ENCODE measurements at regions not wholly inside any gene's neighbourhood (a gene's known extent, or its start where the extent isn't known, plus 50 kb on each side); places are given as distances from the start of the nearest gene placed in this dataset.
A peak's percentile ranks its signal among the peaks of the same experiment; 100 is the strongest.

DNA sequence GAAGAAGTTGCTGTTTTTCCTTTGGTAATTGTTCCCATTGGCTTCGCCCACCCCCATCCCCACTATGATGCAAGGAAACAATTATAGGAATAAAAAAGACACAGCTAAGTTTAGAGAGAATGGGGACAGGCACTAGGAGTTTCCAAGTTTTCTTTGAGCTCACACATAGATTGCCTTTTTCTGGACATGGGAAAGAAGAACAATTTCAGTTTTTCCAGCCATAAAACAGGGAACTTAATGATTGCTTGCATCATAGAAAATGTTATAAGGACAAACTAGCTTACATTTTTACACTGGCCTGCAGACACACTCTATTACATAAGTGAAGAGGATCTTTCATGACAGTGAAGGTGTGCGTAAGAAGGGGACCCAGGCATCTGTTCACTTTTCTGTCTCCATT, 142.3 kb upstream of the ZFHX3 start:
- no peak overlapping the region for H2BK5ac ChIP-seq (ENCODE audit: low read depth, low read length, poor library complexity)
- no peak overlapping the region for H4K12ac ChIP-seq (ENCODE audit: low read depth, low read length)
- no peak overlapping the region for H2BK120ac ChIP-seq (ENCODE audit: insufficient read depth, low read length, poor library complexity)
- no peak overlapping the region for H3K4me2 ChIP-seq (ENCODE audit: low read length)
- peaks cover 0 to 2% of the 10 kb centered on the region in 2 experiments for H3K4me1 ChIP-seq (ENCODE audit: control insufficient read depth in 1 of 2, insufficient read depth in 2 of 2, low read length in 2 of 2)
- WGBS (ENCODE audit: extremely low coverage, insufficient coverage, insufficient read length) = no CpG with 5 or more reads among the region's 2 CpGs
- no peaks in the 10 kb centered on the region for H3K27me3 ChIP-seq (ENCODE audit: insufficient read depth, low read length)
- no peak overlapping the region for H4K8ac ChIP-seq (ENCODE audit: low read depth, low read length)
- H3K23ac ChIP-seq (ENCODE audit: low read length) = no peak overlapping the region
- no peak for DNase-seq
- no peak overlapping the region for H3K18ac ChIP-seq (ENCODE audit: low read length)
- no peaks in the 10 kb centered on the region for H3K36me3 ChIP-seq (ENCODE audit: control insufficient read depth in 1 of 2, insufficient read depth in 2 of 2, low read length in 2 of 2)
- H2AK5ac ChIP-seq (ENCODE audit: low read length) = no peak overlapping the region
- no peak overlapping the region for H3K4ac ChIP-seq (ENCODE audit: low read depth, low read length)
- no peak overlapping the region for H2AFZ ChIP-seq (ENCODE audit: insufficient read depth, low read length, poor library complexity)
- H3K79me1 ChIP-seq (ENCODE audit: low read length) = no peaks in the 10 kb centered on the region
- H3K14ac ChIP-seq (ENCODE audit: low read length) = no peak overlapping the region
- H4K91ac ChIP-seq (ENCODE audit: low read depth, low read length) = no peak overlapping the region
- no peak overlapping the region for H2BK12ac ChIP-seq (ENCODE audit: low read length)
- no peak overlapping the region for H3K9ac ChIP-seq (ENCODE audit: low read length)
- no peaks in the 10 kb centered on the region for H3K79me2 ChIP-seq (ENCODE audit: control insufficient read depth, insufficient read depth, low read length, poor library complexity)
- no peak overlapping the region for H3K4me3 ChIP-seq (ENCODE audit: low read depth, low read length)
- no peak overlapping the region for H3K27ac ChIP-seq (ENCODE audit: low read depth, low read length)
- H3K9me3 ChIP-seq (ENCODE audit: insufficient read depth, low read depth, low read length) = peaks cover 2% of the 10 kb centered on the region

DNA sequence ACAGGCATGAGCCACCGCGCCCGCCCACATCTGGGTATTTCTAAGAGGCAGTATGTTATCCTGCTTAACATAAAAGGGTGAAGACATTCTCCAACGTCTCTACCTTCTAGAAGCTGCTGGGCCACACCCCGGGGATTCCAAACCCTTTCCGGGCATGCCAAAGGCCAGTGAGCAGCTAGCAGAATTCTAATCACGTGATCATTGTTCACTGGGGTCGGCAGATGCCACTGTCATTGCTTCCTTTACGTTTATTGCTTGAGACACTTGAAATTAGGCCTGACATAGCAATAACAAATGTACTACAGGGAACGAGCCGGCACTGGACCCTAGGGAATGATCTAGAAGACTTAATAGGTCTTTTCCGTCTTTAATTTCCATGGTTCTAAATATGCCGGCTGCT, 141.2 kb upstream of the ZFHX3 start:
- Histone ChIP-seq H3K18ac (ENCODE audit: low read length) (no peak overlapping the region), H4K12ac (ENCODE audit: low read depth, low read length) (no peak overlapping the region), H3K27ac (ENCODE audit: low read depth, low read length) (no peak overlapping the region), H2BK120ac (ENCODE audit: insufficient read depth, low read length, poor library complexity) (no peak overlapping the region), H3K4me1 (ENCODE audit: control insufficient read depth in 1 of 2, insufficient read depth in 2 of 2, low read length in 2 of 2) (peaks cover 0 to 2% of the 10 kb centered on the region in 2 experiments), H3K27me3 (ENCODE audit: insufficient read depth, low read length) (no peaks in the 10 kb centered on the region), H4K8ac (ENCODE audit: low read depth, low read length) (no peak overlapping the region), H3K4ac (ENCODE audit: low read depth, low read length) (no peak overlapping the region), H3K14ac (ENCODE audit: low read length) (no peak overlapping the region), H2AFZ (ENCODE audit: insufficient read depth, low read length, poor library complexity) (no peak overlapping the region), H4K91ac (ENCODE audit: low read depth, low read length) (no peak overlapping the region), H3K23ac (ENCODE audit: low read length) (no peak overlapping the region), H2AK5ac (ENCODE audit: low read length) (no peak overlapping the region), H3K79me2 (ENCODE audit: control insufficient read depth, insufficient read depth, low read length, poor library complexity) (no peaks in the 10 kb centered on the region), H3K9ac (ENCODE audit: low read length) (no peak overlapping the region), H3K4me3 (ENCODE audit: low read depth, low read length) (no peak overlapping the region), H3K36me3 (ENCODE audit: control insufficient read depth in 1 of 2, insufficient read depth in 2 of 2, low read length in 2 of 2) (no peaks in the 10 kb centered on the region), H2BK5ac (ENCODE audit: low read depth, low read length, poor library complexity) (no peak overlapping the region), H3K9me3 (ENCODE audit: insufficient read depth, low read depth, low read length) (peaks cover 2% of the 10 kb centered on the region), H3K79me1 (ENCODE audit: low read length) (no peaks in the 10 kb centered on the region), H3K4me2 (ENCODE audit: low read length) (no peak overlapping the region), H2BK12ac (ENCODE audit: low read length) (no peak overlapping the region)
- no CpG with 5 or more reads among the region's 13 CpGs for whole genome bisulfite sequencing (ENCODE audit: extremely low coverage, insufficient coverage, insufficient read length)
- DNase-seq = no peak

- Histone ChIP-seq H2BK5ac (ENCODE audit: low read depth, low read length, poor library complexity) (no peak overlapping the region), H3K79me1 (ENCODE audit: low read length) (no peaks in the 10 kb centered on the region), H3K14ac (ENCODE audit: low read length) (no peak overlapping the region), H2BK12ac (ENCODE audit: low read length) (no peak overlapping the region), H3K18ac (ENCODE audit: low read length) (no peak overlapping the region), H2BK120ac (ENCODE audit: insufficient read depth, low read length, poor library complexity) (no peak overlapping the region), H3K79me2 (ENCODE audit: control insufficient read depth, insufficient read depth, low read length, poor library complexity) (no peaks in the 10 kb centered on the region), H3K36me3 (ENCODE audit: control insufficient read depth in 1 of 2, insufficient read depth in 2 of 2, low read length in 2 of 2) (no peaks in the 10 kb centered on the region), H3K23ac (ENCODE audit: low read length) (no peak overlapping the region), H3K27me3 (ENCODE audit: insufficient read depth, low read length) (no peaks in the 10 kb centered on the region), H3K27ac (ENCODE audit: low read depth, low read length) (no peak overlapping the region), H3K4ac (ENCODE audit: low read depth, low read length) (no peak overlapping the region), H2AK5ac (ENCODE audit: low read length) (no peak overlapping the region), H3K4me3 (ENCODE audit: low read depth, low read length) (no peak overlapping the region), H3K9ac (ENCODE audit: low read length) (no peak overlapping the region), H3K4me1 (ENCODE audit: control insufficient read depth in 1 of 2, insufficient read depth in 2 of 2, low read length in 2 of 2) (peaks cover 0 to 2% of the 10 kb centered on the region in 2 experiments), H3K9me3 (ENCODE audit: insufficient read depth, low read depth, low read length) (no peaks in the 10 kb centered on the region), H4K8ac (ENCODE audit: low read depth, low read length) (no peak overlapping the region), H3K4me2 (ENCODE audit: low read length) (no peak overlapping the region), H4K12ac (ENCODE audit: low read depth, low read length) (no peak overlapping the region), H4K91ac (ENCODE audit: low read depth, low read length) (no peak overlapping the region), H2AFZ (ENCODE audit: insufficient read depth, low read length, poor library complexity) (no peak overlapping the region)
- DNase-seq = peak in 1 of 2 donors; percentile 51
- no CpG with 5 or more reads among the region's 4 CpGs for WGBS (ENCODE audit: extremely low coverage, insufficient coverage, insufficient read length)
Observed at GRCh38 chr16:73186752-73187601, 139.0 kb upstream of the ZFHX3 start.

- peaks cover 0 to 2% of the 10 kb centered on the region in 2 experiments for H3K4me1 ChIP-seq (ENCODE audit: control insufficient read depth in 1 of 2, insufficient read depth in 2 of 2, low read length in 2 of 2)
- H2AK5ac ChIP-seq (ENCODE audit: low read length) = no peak overlapping the region
- no peak overlapping the region for H3K14ac ChIP-seq (ENCODE audit: low read length)
- no peak overlapping the region for H2AFZ ChIP-seq (ENCODE audit: insufficient read depth, low read length, poor library complexity)
- no peak overlapping the region for H2BK12ac ChIP-seq (ENCODE audit: low read length)
- H3K4me2 ChIP-seq (ENCODE audit: low read length) = no peak overlapping the region
- H2BK5ac ChIP-seq (ENCODE audit: low read depth, low read length, poor library complexity) = no peak overlapping the region
- H4K8ac ChIP-seq (ENCODE audit: low read depth, low read length) = no peak overlapping the region
- no peak overlapping the region for H3K27ac ChIP-seq (ENCODE audit: low read depth, low read length)
- H4K12ac ChIP-seq (ENCODE audit: low read depth, low read length) = no peak overlapping the region
- no peaks in the 10 kb centered on the region for H3K36me3 ChIP-seq (ENCODE audit: control insufficient read depth in 1 of 2, insufficient read depth in 2 of 2, low read length in 2 of 2)
- no peak overlapping the region for H3K4me3 ChIP-seq (ENCODE audit: low read depth, low read length)
- H2BK120ac ChIP-seq (ENCODE audit: insufficient read depth, low read length, poor library complexity) = no peak overlapping the region
- H4K91ac ChIP-seq (ENCODE audit: low read depth, low read length) = no peak overlapping the region
- H3K9me3 ChIP-seq (ENCODE audit: insufficient read depth, low read depth, low read length) = no peaks in the 10 kb centered on the region
- no peak for DNase-seq
- WGBS (ENCODE audit: extremely low coverage, insufficient coverage, insufficient read length) = no CpG with 5 or more reads among the region's 11 CpGs
- no peak overlapping the region for H3K9ac ChIP-seq (ENCODE audit: low read length)
- no peak overlapping the region for H3K4ac ChIP-seq (ENCODE audit: low read depth, low read length)
- H3K18ac ChIP-seq (ENCODE audit: low read length) = no peak overlapping the region
- no peaks in the 10 kb centered on the region for H3K79me2 ChIP-seq (ENCODE audit: control insufficient read depth, insufficient read depth, low read length, poor library complexity)
- no peaks in the 10 kb centered on the region for H3K79me1 ChIP-seq (ENCODE audit: low read length)
- no peaks in the 10 kb centered on the region for H3K27me3 ChIP-seq (ENCODE audit: insufficient read depth, low read length)
- no peak overlapping the region for H3K23ac ChIP-seq (ENCODE audit: low read length)
Observed at GRCh38 chr16:73185737-73186136, 137.8 kb upstream of the ZFHX3 start.
